ENCODE measurements at regions not wholly inside any gene's neighbourhood (a gene's known extent, or its start where the extent isn't known, plus 50 kb on each side); places are given as distances from the start of the nearest gene placed in this dataset.
A peak's percentile ranks its signal among the peaks of the same experiment; 100 is the strongest.

GRCh38 chr18:57202881-57203280 lies 56.0 kb downstream of the BOD1L2 start:
- DNase-seq (ENCODE audit: low spot score), result no peak

- DNase-seq (ENCODE audit: low spot score), result no peak
Observed at GRCh38 chr18:57205641-57206040, 58.8 kb downstream of the BOD1L2 start.

- peak; percentile 30 for DNase-seq (ENCODE audit: low spot score)
Observed at GRCh38 chr18:57207124-57207916, 60.4 kb downstream of the BOD1L2 start.

DNA sequence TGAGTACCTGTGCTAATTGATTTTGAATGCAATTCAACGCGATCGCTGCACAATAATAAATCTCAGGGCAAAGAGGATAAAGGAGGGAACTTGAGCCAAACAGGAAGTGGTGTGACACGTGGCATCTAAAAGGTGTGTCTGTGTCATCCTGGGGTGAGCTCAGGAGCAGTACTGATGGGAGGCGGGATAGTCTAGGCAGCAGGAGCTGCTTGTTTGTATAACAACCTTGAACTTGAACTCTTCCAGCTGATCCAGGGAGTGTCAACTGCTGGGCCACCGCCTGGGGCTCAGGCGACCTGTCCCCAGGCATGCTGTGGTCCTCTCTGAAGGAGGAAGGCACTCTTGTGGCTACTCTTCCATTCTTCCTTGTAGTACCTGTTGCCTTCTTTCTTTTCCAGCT lies 61.2 kb downstream of the BOD1L2 start:
- DNase-seq (ENCODE audit: low spot score), result no peak

DNA sequence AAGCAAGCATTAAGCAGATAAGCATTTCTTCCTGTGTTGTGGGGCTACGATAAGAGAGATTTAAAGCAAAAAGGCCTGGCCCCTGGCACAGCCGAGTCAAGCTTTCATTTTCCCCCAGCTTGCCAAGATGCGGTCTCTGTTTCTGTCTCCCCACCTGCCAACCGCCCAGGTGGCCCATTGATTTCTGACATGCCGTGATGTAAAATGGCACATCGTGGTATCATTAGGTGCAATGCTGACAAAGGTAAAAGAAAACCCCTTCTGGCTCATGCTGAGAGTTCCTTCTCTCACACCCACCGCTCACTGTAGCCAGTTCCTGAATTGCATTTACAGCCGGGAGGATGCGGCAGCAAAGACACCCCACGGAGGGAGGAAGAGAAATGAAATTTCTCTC lies 62.8 kb downstream of the BOD1L2 start:
- DNase-seq (ENCODE audit: low spot score), result no peak

- peak; percentile 75 for DNase-seq (ENCODE audit: low spot score)
Observed at GRCh38 chr18:57210107-57210715, 63.3 kb downstream of the BOD1L2 start.

DNA sequence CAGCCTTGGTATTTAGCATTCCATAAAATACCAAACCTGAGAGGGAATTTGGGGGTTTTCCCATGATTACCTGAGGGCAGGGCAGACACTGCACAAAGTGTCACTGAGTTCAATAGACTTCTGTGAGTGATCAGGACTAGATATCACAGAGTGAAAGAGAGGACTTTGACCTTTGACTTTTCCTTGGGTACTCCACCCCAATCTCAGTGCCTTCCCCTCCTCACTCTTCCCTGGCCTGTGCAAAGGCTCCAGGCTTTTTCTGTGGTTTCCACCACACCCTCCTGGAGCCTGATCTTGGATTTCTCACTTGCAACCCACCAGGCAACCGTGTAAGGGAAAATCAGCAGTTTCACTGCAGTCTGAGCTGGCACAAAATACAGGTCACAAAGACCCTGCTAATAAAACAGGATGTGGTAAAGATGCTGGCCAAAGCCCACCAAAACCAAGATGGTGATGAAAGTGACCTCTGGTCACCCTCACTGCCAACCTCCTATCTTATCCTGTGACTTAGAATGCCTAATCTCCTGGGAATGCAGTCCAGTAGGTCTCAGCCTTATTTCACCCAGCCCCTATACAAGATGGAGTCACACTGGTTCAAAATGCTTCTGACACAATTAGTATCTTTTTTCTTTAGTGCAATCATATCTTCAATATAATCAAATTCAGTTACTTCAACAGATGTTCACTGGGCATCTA lies 64.0 kb downstream of the BOD1L2 start:
- DNase-seq (ENCODE audit: low spot score), result no peak

GRCh38 chr18:57211412-57211750 lies 64.5 kb downstream of the BOD1L2 start:
- DNase-seq (ENCODE audit: low spot score), result no peak

DNA sequence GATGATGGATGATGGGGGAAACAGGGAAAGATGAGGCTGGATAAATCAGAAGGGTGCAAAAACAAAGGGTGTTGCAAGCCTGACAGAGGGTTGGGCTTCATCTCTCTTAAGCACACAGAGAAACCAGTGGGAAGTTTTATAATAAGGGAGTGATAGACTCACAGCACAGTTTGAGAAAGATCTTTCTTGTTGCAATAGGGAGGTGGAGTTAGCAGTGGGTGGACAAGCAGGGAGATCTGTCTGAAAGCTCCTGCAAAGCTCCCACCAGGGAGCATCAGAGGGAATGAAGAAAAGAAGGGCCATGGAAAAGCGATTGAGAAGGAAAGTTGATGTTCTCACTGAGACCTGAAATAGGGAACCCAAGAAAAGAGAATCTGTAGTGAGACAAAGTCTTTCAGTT lies 64.9 kb downstream of the BOD1L2 start:
- no peak for DNase-seq (ENCODE audit: low spot score)

GRCh38 chr18:57212678-57213077 lies 65.8 kb downstream of the BOD1L2 start:
- DNase-seq (ENCODE audit: low spot score), result no peak

- DNase-seq (ENCODE audit: low spot score), result no peak
Observed at GRCh38 chr18:57214976-57215375, 68.1 kb downstream of the BOD1L2 start.

GRCh38 chr18:57218281-57218680 lies 71.4 kb downstream of the BOD1L2 start:
- no peak for DNase-seq (ENCODE audit: low spot score)

DNA sequence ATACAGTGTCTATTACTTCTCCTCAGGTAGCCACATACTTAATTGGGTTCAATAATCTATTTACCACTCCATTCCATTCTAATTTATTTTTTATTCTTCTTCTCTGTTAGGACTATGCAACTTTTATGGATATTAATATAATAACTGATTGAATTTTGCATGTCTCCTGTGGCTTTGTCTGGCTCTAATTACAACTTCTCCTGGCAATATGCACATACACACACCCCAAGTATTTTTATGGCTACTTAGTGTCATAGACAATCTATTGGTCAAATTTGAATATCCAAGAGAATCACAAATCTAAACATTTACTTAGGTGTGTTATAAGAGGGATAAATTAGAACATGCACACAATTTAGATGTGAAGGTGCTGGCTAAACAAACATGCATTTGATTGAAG lies 73.1 kb downstream of the BOD1L2 start:
- DNase-seq (ENCODE audit: low spot score), result no peak

DNA sequence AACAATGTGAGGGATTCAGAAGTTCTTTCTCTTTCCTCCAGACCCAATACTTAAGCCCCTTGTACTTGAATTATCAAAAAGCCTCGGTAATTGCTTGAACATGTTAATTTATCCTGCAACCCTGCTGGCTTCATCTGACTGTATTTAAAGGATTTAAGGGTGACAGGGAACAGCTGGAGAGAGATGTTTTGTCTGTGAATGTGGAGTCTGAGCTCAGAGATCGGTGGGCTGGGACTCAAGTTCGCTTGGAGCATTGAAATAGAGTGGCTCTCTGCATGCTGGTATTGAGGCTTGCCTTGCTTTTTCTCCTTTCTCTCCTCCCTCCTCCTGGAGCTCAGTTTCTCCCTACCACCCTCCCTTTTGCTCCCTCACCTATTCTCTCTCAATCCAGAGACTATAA lies 73.6 kb downstream of the BOD1L2 start:
- DNase-seq (ENCODE audit: low spot score), result no peak

GRCh38 chr18:57220930-57221483 lies 74.1 kb downstream of the BOD1L2 start:
- no peak for DNase-seq (ENCODE audit: low spot score)

DNA sequence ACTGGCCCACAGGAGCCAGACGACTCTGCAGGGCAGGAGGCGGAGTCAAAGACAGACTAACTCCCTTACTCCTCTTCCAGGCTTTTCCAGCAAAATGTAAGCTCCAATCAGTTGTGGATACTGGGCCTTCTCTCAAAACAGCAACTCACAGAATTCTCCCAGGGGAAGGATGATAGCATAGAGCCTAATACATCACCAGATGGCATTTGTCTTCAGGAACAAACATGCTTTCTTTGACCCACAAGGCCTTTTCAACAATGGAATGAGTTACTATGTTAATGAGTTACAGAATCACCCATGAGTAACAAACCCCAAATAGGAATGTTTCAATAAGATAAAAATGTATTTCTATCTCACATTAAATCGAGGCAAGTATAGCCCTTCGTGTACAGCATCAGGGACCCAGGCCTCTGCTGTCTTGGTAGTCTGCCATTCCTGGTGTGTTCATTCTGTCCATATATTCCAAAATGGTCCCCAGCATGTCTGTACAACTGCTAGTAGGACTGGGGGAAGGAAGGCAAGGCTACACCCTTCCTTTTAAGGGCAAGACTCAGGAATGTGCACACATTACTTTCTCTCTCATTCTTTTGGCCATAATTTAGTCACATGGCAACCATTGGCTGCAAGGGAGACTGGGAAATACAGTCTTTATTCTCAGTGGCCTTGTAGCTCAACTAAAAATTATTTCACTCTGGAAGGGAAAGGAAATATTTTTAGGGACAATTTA lies 76.4 kb downstream of the BOD1L2 start:
- DNase-seq (ENCODE audit: low spot score), result no peak

- DNase-seq (ENCODE audit: low spot score), result no peak
Observed at GRCh38 chr18:57230861-57231585, 84.1 kb downstream of the BOD1L2 start.

DNA sequence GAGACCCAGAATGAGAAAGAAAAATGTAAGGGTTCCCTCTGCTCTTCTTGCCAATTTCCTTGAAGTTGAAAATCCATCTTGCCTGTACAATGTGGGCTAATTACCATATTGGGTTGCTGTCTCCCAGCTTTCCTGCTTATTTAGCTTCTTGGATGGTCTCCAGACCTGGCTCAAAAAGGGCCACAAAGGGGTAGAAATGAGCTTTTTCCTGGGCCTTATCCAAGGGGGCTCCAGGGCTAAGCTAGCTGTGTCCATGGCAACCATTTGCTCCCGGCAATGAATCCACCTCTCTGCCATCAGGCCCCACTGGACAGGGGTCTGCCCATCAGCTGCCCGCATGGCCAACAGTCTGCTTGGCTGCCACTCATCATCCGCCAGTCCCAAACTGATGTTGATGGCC lies 85.0 kb downstream of the BOD1L2 start:
- DNase-seq (ENCODE audit: low spot score), result no peak

GRCh38 chr18:57234346-57234745 lies 87.5 kb downstream of the BOD1L2 start:
- DNase-seq (ENCODE audit: low spot score), result no peak

DNA sequence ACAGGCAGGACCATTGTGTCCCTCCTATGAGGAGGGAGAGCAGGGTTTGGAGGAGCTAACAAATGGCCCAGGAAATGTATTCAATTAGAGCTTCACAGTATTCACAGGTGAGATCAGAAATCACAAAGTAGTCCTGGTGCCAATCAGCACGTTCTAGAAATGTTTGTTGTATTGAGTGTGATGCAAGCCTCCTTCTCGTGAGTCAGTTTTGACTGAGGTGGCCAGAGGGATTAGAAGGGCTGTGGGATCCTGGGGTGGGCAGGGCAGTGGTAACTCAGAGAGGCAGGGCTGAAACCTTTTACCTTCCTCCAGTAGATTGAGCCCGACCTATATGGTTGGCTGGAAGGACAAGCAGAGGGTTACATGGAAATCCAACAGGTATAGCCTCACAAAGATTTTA lies 95.0 kb downstream of the BOD1L2 start:
- no peak for DNase-seq (ENCODE audit: low spot score)

DNA sequence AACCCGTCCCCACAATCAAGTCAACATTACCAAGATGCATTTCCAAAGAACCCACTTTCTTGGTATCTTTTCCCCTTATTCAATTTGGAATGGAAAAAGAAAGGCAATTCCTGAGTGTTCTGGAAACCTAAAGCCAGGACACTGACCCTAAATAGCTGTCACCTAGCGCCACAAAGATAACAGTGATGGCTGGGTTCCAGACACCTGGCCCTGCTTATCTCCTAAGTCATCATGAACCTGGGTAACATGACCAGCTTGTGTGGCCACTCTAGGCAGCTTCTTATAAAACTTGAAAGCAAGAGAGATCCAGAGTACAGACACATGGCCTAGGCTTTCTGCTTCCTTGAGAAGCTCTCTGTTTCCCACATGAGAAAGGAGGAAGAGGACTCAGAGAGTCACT lies 95.4 kb downstream of the BOD1L2 start:
- DNase-seq (ENCODE audit: low spot score), result no peak
